SK-N-SH (cell line): ENCODE measurements at regions not wholly inside any gene's neighbourhood (a gene's known extent, or its start where the extent isn't known, plus 50 kb on each side); places are given as distances from the start of the nearest gene placed in this dataset.

Experiments
- CTCF ChIA-PET: fragments of 300-600, 350-600 bp; formaldehyde crosslinking; extraction: SDS; loops from one replicate; lab custom pipeline; 2021; lab: Yijun Ruan, JAX
- POLR2A ChIA-PET: fragments of 350-600 bp; sonication (Branson Sonifier 250); formaldehyde crosslinking; extraction: SDS; loops from one replicate; lab custom pipeline; 2020; ENCODE audit warnings: antibody characterized with exemption, inconsistent platforms; lab: Yijun Ruan, JAX
- DNase-seq: peaks from one replicate; pipeline ENCODE4 v3.0.0; 2012
- H2AFZ ChIP-seq: fragments of 200-600 bp; sonication (generic); 2 replicates; pipeline ENCODE4 v1.8.1; 2016; ENCODE audit warnings: antibody characterized with exemption, mild to moderate bottlenecking, low read depth
- H3F3A ChIP-seq: fragments of 200-600 bp; sonication (generic); replicated peaks from 2 replicates; pipeline ENCODE3; 2016; ENCODE audit warnings: antibody characterized with exemption, mild to moderate bottlenecking; ENCODE audit not compliant: insufficient read depth
- H3K27ac ChIP-seq, 2 experiments: fragments of 200-500 bp in 1 of 2; fragments of 200-600 bp in 1 of 2; sonication (Bioruptor generic) in 1 of 2; sonication (generic), shearing (Covaris generic) in 1 of 2; 2 replicates each; pipeline versions ENCODE4 v1.5.1 to v1.6.1; 2014 to 2016; ENCODE audit warnings: low read depth in 2 of 2, inconsistent platforms in 1 of 2, low read length in 1 of 2, mild to moderate bottlenecking in 1 of 2, mixed read lengths in 1 of 2
- H3K27me3 ChIP-seq: fragments of 200-600 bp; sonication (generic), shearing (Covaris generic); 2 replicates; pipeline ENCODE4 v1.6.1; 2016; ENCODE audit warnings: mixed run types; ENCODE audit not compliant: insufficient read depth
- H3K36me3 ChIP-seq, 2 experiments: fragments of 200-500 bp in 1 of 2; fragments of 200-600 bp in 1 of 2; sonication (Bioruptor generic) in 1 of 2; sonication (generic) in 1 of 2; replicated peaks in 1 of 2; 2 replicates each; pipeline versions ENCODE3 to v1.5.1; 2014 to 2016; ENCODE audit warnings: low read length in 1 of 2, mild to moderate bottlenecking in 1 of 2; ENCODE audit not compliant: insufficient read depth in 2 of 2, control insufficient read depth in 1 of 2
- H3K4me1 ChIP-seq, 2 experiments: fragments of 200-500 bp in 1 of 2; fragments of 200-600 bp in 1 of 2; sonication (Bioruptor generic) in 1 of 2; sonication (generic), shearing (Covaris generic) in 1 of 2; 2 replicates each; pipeline versions ENCODE4 v1.5.1 to v1.6.1; 2014 to 2016; ENCODE audit warnings: low read depth in 1 of 2, low read length in 1 of 2, mixed run types in 1 of 2; ENCODE audit not compliant: insufficient read depth in 2 of 2, control insufficient read depth in 1 of 2
- H3K4me2 ChIP-seq: fragments of 200-600 bp; sonication (generic), shearing (Covaris generic); 2 replicates; pipeline ENCODE4 v1.6.1; 2017; ENCODE audit warnings: mixed run types
- H3K4me3 ChIP-seq, 2 experiments: fragments of 200-500 bp in 1 of 2; fragments of 200-600 bp in 1 of 2; sonication (Bioruptor generic) in 1 of 2; sonication (generic), shearing (Covaris generic) in 1 of 2; 2 replicates each; pipeline versions ENCODE4 v1.5.1 to v1.8.1; 2014 to 2016; ENCODE audit warnings: low read depth in 2 of 2, inconsistent platforms in 1 of 2, low read length in 1 of 2, mild to moderate bottlenecking in 1 of 2, mixed read lengths in 1 of 2, moderate library complexity in 1 of 2
- H3K79me2 ChIP-seq: fragments of 200-600 bp; sonication (generic); 2 replicates; pipeline ENCODE4 v1.8.1; 2017; ENCODE audit warnings: mild to moderate bottlenecking; ENCODE audit not compliant: insufficient read depth
- H3K9ac ChIP-seq: fragments of 200-600 bp; sonication (generic); 2 replicates; pipeline ENCODE4 v1.6.1; 2017; ENCODE audit warnings: mixed run types
- H3K9me2 ChIP-seq: fragments of 200-600 bp; sonication (generic); 2 replicates; pipeline ENCODE4 v1.6.1; 2017; ENCODE audit warnings: mixed run types
- H3K9me3 ChIP-seq: fragments of 200-600 bp; sonication (generic); 2 replicates; pipeline ENCODE4 v1.6.1; 2017; ENCODE audit warnings: mixed run types, mild to moderate bottlenecking, moderate library complexity
- H4K20me1 ChIP-seq: fragments of 200-600 bp; sonication (generic); 2 replicates; pipeline ENCODE4 v1.6.1; 2017; ENCODE audit warnings: mild to moderate bottlenecking, mixed run types; ENCODE audit not compliant: insufficient read depth
- CHD2 ChIP-seq: fragments of 150-350 bp; IDR thresholded peaks from 2 replicates; pipeline ENCODE4 v1.6.1; 2018; ENCODE audit warnings: low read length; ENCODE audit not compliant: partially characterized antibody
- CTCF ChIP-seq: fragments of 200-600 bp; sonication (generic); IDR thresholded peaks from 2 replicates; pipeline ENCODE4 v1.6.1; 2017; ENCODE audit warnings: antibody characterized with exemption, mild to moderate bottlenecking, moderate library complexity
- ELF1 ChIP-seq: IDR thresholded peaks from 2 replicates; pipeline ENCODE4 v1.4.0; 2012
- EP300 ChIP-seq, 2 experiments: IDR thresholded peaks; 2 replicates each; pipeline versions ENCODE4 v1.4.0 to v1.6.1; 2012; ENCODE audit warnings: borderline replicate concordance in 1 of 2, low read depth in 1 of 2, low read length in 1 of 2
- FOSL2 ChIP-seq: IDR thresholded peaks from 2 replicates; pipeline ENCODE4 v1.4.0; 2012; ENCODE audit warnings: low read depth, mild to moderate bottlenecking, moderate library complexity, borderline replicate concordance
- FOXJ3 ChIP-seq: sonication (generic); formaldehyde crosslinking; IDR thresholded peaks from 2 replicates; pipeline ENCODE4 v1.5.1; 2020; ENCODE audit warnings: mild to moderate bottlenecking, missing genetic modification reagents
- GATA2 ChIP-seq: sonication (generic); formaldehyde crosslinking; IDR thresholded peaks from 2 replicates; pipeline ENCODE4 v1.5.0; 2020; ENCODE audit warnings: mild to moderate bottlenecking, missing genetic modification reagents
- MEF2A ChIP-seq: IDR thresholded peaks from 2 replicates; pipeline ENCODE4 v1.4.0; 2012; ENCODE audit warnings: low read depth, borderline replicate concordance
- MXI1 ChIP-seq: IDR thresholded peaks from 2 replicates; pipeline ENCODE4 v1.6.1; 2012; ENCODE audit warnings: mild to moderate bottlenecking, low read depth, low read length, improper control_type of control experiment
- NRF1 ChIP-seq: IDR thresholded peaks from 2 replicates; pipeline ENCODE4 v1.6.1; 2012; ENCODE audit warnings: low read depth, mild to moderate bottlenecking, low read length
- RAD21 ChIP-seq: IDR thresholded peaks from 2 replicates; pipeline ENCODE4 v1.6.1; 2012; ENCODE audit warnings: mild to moderate bottlenecking, low read length
- REST ChIP-seq: IDR thresholded peaks from 2 replicates; pipeline ENCODE4 v1.6.1; 2012; ENCODE audit warnings: mild to moderate bottlenecking, low read depth, low read length, moderate library complexity
- RXRA ChIP-seq: IDR thresholded peaks from 2 replicates; pipeline ENCODE4 v1.4.0; 2012; ENCODE audit warnings: low read depth, mild to moderate bottlenecking, borderline replicate concordance
- SMC3 ChIP-seq: IDR thresholded peaks from 2 replicates; pipeline ENCODE4 v1.6.1; 2012; ENCODE audit warnings: low read depth, low read length, improper control_type of control experiment
- TAF1 ChIP-seq: IDR thresholded peaks from 2 replicates; pipeline ENCODE4 v1.6.1; 2012; ENCODE audit warnings: low read depth, mild to moderate bottlenecking, low read length, moderate library complexity, borderline replicate concordance
- TCF12 ChIP-seq: IDR thresholded peaks from 2 replicates; pipeline ENCODE4 v1.4.0; 2012
- WGBS: methylation state at CpG from one replicate; pipeline ENCODE4 v1.1.6; 2017; ENCODE audit warnings: low lambda C conversion rate; 5-methylcytosine and 5-hydroxymethylcytosine counted together
- TF ChIP-seq, protein P1 (sequence below): IDR thresholded peaks from 2 replicates; pipeline ENCODE4 v1.4.0; 2012; ENCODE audit warnings: low read depth
- TF ChIP-seq, protein P2 (sequence below): fragments of 150-350 bp; IDR thresholded peaks from 2 replicates; pipeline ENCODE4 v1.6.1; 2017; ENCODE audit warnings: antibody characterized with exemption, low read length, low read depth, borderline replicate concordance

DNA sequence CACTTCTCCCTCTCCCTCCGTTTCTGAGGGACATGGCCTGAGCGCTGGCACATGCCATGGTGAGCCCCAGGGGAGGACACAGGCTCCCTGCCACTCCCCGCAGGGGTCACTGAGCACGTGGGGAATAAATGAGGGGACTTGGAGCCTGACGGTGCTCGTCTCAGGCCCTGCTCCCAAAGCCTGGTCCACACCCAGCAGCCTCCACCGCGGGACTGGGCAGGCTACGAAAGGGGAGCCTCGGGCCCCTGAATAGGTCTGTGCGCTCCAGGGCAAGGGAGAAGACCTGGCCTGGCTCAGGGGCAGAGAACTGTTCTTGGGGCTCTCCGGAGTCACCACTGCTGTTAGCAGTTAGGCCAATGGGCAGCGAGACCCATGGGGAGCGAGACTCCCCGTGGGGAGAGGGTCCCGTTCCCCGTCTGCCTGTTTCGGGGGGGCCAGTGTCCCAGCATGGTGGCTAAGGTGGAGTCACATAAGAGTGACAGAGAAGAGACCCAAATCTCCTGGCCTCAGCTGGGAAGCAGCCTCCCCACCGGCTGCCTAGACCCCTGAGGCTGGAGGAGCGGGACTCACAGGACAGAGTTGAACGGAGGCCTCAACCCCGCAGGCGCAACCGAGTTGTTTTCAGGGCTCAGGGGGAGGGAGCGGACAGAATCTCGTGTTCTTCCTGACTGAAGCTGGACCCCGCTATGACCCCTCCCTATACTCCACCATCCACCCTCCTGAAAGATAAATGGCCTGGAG, 329.8 kb upstream of the SFSWAP start:
- no peak overlapping the region for H3K4me2 ChIP-seq
- no peak overlapping the region for H2AFZ ChIP-seq
- POLR2A ChIA-PET, result no interaction called here
- H3K27me3 ChIP-seq, result no peaks in the 10 kb centered on the region
- H3K79me2 ChIP-seq, result no peaks in the 10 kb centered on the region
- no peaks in the 10 kb centered on the region for H3F3A ChIP-seq
- peaks cover 0 to 11% of the 10 kb centered on the region in 2 experiments; a peak in 1 of 4 replicates for H3K4me1 ChIP-seq
- H3K9ac ChIP-seq, result no peak overlapping the region
- DNase-seq, result peak; percentile 42
- no peaks in the 10 kb centered on the region for H3K36me3 ChIP-seq
- WGBS, result 62% methylated on average over 24 of the region's 27 CpGs
- CTCF ChIA-PET, result no interaction called here
- H3K9me2 ChIP-seq, result no peaks in the 10 kb centered on the region
- no peaks in the 10 kb centered on the region for H3K9me3 ChIP-seq
- no peaks in the 10 kb centered on the region for H4K20me1 ChIP-seq
- TF ChIP-seq, protein P1, sequence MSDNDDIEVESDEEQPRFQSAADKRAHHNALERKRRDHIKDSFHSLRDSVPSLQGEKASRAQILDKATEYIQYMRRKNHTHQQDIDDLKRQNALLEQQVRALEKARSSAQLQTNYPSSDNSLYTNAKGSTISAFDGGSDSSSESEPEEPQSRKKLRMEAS, result no peak
- no peak for TF ChIP-seq FOSL2
- no peak for TF ChIP-seq GATA2 (CRISPR knock-in tag)
- TF ChIP-seq, protein P2, sequence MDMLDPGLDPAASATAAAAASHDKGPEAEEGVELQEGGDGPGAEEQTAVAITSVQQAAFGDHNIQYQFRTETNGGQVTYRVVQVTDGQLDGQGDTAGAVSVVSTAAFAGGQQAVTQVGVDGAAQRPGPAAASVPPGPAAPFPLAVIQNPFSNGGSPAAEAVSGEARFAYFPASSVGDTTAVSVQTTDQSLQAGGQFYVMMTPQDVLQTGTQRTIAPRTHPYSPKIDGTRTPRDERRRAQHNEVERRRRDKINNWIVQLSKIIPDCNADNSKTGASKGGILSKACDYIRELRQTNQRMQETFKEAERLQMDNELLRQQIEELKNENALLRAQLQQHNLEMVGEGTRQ, result no peak
- TF ChIP-seq CHD2, result no peak
- no peak for TF ChIP-seq EP300 (IDR thresholded peaks at IDR 0.05; ENCODE audit: borderline replicate concordance in 1 of 2, low read depth in 1 of 2, low read length in 1 of 2)
- TF ChIP-seq RXRA, result no peak
- no peak for TF ChIP-seq NRF1
- TF ChIP-seq CTCF, result no peak
- no peak for TF ChIP-seq FOXJ3 (CRISPR knock-in tag)
- TF ChIP-seq TCF12, result no peak
- no peak overlapping the region for H3K27ac ChIP-seq
- H3K4me3 ChIP-seq, result no peak overlapping the region

DNA sequence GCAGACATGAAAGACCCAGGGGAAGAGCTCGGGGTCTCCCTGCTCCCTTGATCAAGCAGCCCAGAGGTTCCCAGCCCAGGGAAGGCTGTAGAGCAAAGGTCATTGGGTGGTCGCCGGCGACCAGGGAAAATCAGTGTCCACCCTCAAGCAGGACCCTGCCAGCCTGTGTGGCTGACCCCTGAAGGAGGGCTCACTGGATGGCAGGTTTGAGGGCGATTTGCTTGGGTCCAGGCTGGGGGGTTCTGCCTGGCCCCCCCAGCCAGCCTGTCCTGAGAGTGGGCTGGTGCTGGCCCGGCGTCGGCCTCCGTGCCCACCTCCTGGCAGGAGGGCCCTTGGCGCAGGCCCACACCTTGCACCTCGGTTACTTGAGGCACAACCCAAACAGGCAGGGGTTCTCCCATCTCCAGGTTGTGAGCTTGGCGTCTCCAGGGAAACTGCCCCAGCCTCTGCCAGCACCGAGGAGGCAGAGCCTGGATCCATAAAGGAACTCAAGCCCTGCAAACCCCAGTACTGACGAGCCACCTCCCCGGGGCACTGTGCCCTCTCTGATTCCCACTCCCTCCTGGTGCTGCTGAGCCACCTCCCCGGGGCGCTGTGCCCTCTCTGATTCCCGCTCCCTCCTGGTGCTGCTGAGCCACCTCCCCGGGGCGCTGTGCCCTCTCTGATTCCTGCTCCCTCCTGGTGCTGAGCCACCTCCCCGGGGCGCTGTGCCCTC, 329.0 kb upstream of the SFSWAP start:
- Histone ChIP-seq H3K4me2 (no peak overlapping the region), H3K79me2 (no peaks in the 10 kb centered on the region), H3K4me3 (no peak overlapping the region), H3K27ac (no peak overlapping the region), H4K20me1 (no peaks in the 10 kb centered on the region), H3K9me2 (no peaks in the 10 kb centered on the region), H2AFZ (no peak overlapping the region), H3K4me1 (peaks cover 0 to 11% of the 10 kb centered on the region in 2 experiments; a peak in 1 of 4 replicates), H3K9ac (no peak overlapping the region), H3K36me3 (no peaks in the 10 kb centered on the region), H3K27me3 (no peaks in the 10 kb centered on the region), H3F3A (no peaks in the 10 kb centered on the region), H3K9me3 (no peaks in the 10 kb centered on the region)
- DNase-seq, result no peak
- WGBS, result 53% methylated on average over 10 of the region's 22 CpGs
- POLR2A ChIA-PET, result no interaction called here
- CTCF ChIA-PET, result no interaction called here
- no peak for TF ChIP-seq MXI1
- no peak for TF ChIP-seq TAF1
- TF ChIP-seq ELF1, result no peak
- TF ChIP-seq MEF2A, result no peak
- no peak for TF ChIP-seq REST
- no peak for TF ChIP-seq CTCF
- no peak for TF ChIP-seq SMC3
- TF ChIP-seq RAD21, result no peak
